SK-N-SH (cell line): ENCODE measurements at regions not wholly inside any gene's neighbourhood (a gene's known extent, or its start where the extent isn't known, plus 50 kb on each side); places are given as distances from the start of the nearest gene placed in this dataset.

ENCODE experiments used
- CTCF ChIP-seq: fragments of 200-600 bp; sonication (generic); IDR thresholded peaks from 2 replicates; pipeline ENCODE4 v1.6.1; 2017; ENCODE audit warnings: antibody characterized with exemption, mild to moderate bottlenecking, moderate library complexity
- EP300 ChIP-seq, 2 experiments: IDR thresholded peaks; 2 replicates each; pipeline versions ENCODE4 v1.4.0 to v1.6.1; 2012; ENCODE audit warnings: borderline replicate concordance in 1 of 2, low read depth in 1 of 2, low read length in 1 of 2
- GABPA ChIP-seq: IDR thresholded peaks from 2 replicates; pipeline ENCODE4 v1.4.0; 2012; ENCODE audit warnings: low read depth, mild to moderate bottlenecking
- MAX ChIP-seq: IDR thresholded peaks from 2 replicates; pipeline ENCODE4 v1.4.0; 2012; ENCODE audit warnings: low read depth
- POLR2AphosphoS5 ChIP-seq: IDR thresholded peaks from 2 replicates; pipeline ENCODE4 v1.6.1; 2012; ENCODE audit warnings: low read depth, low read length
- RAD21 ChIP-seq: IDR thresholded peaks from 2 replicates; pipeline ENCODE4 v1.6.1; 2012; ENCODE audit warnings: mild to moderate bottlenecking, low read length
- RFX5 ChIP-seq: IDR thresholded peaks from 2 replicates; pipeline ENCODE4 v1.6.1; 2012; ENCODE audit warnings: mild to moderate bottlenecking, improper control_type of control experiment, low read length
- RXRA ChIP-seq: IDR thresholded peaks from 2 replicates; pipeline ENCODE4 v1.4.0; 2012; ENCODE audit warnings: low read depth, mild to moderate bottlenecking, borderline replicate concordance
- SIN3A ChIP-seq: IDR thresholded peaks from 2 replicates; pipeline ENCODE4 v1.6.1; 2012; ENCODE audit warnings: low read depth, mild to moderate bottlenecking, low read length, moderate library complexity, borderline replicate concordance
- SMC3 ChIP-seq: IDR thresholded peaks from 2 replicates; pipeline ENCODE4 v1.6.1; 2012; ENCODE audit warnings: low read depth, low read length, improper control_type of control experiment
- USF1 ChIP-seq: IDR thresholded peaks from 2 replicates; pipeline ENCODE4 v1.4.0; 2012; ENCODE audit warnings: low read depth, borderline replicate concordance
- YY1 ChIP-seq: IDR thresholded peaks from 2 replicates; pipeline ENCODE4 v1.4.0; 2012; ENCODE audit warnings: low read depth, mild to moderate bottlenecking

- TF ChIP-seq MAX (no peak), CTCF (no peak), EP300 (IDR thresholded peaks at IDR 0.05; ENCODE audit: borderline replicate concordance in 1 of 2, low read depth in 1 of 2, low read length in 1 of 2) (no peak), SIN3A (no peak), RAD21 (no peak), RFX5 (no peak), YY1 (no peak), RXRA (no peak), USF1 (no peak), SMC3 (no peak), POLR2AphosphoS5 (no peak), GABPA (no peak)
Observed at GRCh38 chr13:73793361-73793760, 340.8 kb downstream of the KLF12 start.
